H9 (cell line): ENCODE measurements at regions not wholly inside any gene's neighbourhood (a gene's known extent, or its start where the extent isn't known, plus 50 kb on each side); places are given as distances from the start of the nearest gene placed in this dataset.

Source experiments
- DNase-seq: peaks from one replicate; pipeline ENCODE4 v3.0.0-alpha.2; 2017
- H2AFZ ChIP-seq: one replicate; pipeline ENCODE4 v1.6.1; 2013; ENCODE audit warnings: mild to moderate bottlenecking, low read length, control low read depth, moderate library complexity
- H2AK5ac ChIP-seq: 2 replicates; pipeline ENCODE4 v1.6.1; 2013; ENCODE audit warnings: low read length, control low read depth, mixed read lengths; ENCODE audit not compliant: insufficient read length
- H2BK120ac ChIP-seq: one replicate; pipeline ENCODE4 v1.6.1; 2013; ENCODE audit warnings: low read depth, mild to moderate bottlenecking, low read length, control low read depth, inconsistent platforms; ENCODE audit not compliant: poor library complexity, severe bottlenecking
- H2BK12ac ChIP-seq: 2 replicates; pipeline ENCODE4 v1.6.1; 2013; ENCODE audit warnings: low read length, control low read depth, mixed read lengths, low read depth; ENCODE audit not compliant: insufficient read length
- H2BK15ac ChIP-seq: 2 replicates; pipeline ENCODE4 v1.6.1; 2013; ENCODE audit warnings: low read depth, low read length, control low read depth
- H2BK20ac ChIP-seq: one replicate; pipeline ENCODE4 v1.6.1; 2013; ENCODE audit warnings: low read depth, mild to moderate bottlenecking, low read length, control low read depth, inconsistent platforms; ENCODE audit not compliant: poor library complexity, severe bottlenecking
- H2BK5ac ChIP-seq: 2 replicates; pipeline ENCODE4 v1.6.1; 2013; ENCODE audit warnings: low read length, control low read depth, mixed read lengths; ENCODE audit not compliant: insufficient read length
- H3K14ac ChIP-seq: 2 replicates; pipeline ENCODE4 v1.6.1; 2013; ENCODE audit warnings: low read length, control low read depth; ENCODE audit not compliant: insufficient read depth
- H3K18ac ChIP-seq: 2 replicates; pipeline ENCODE4 v1.6.1; 2013; ENCODE audit warnings: low read depth, mild to moderate bottlenecking, mixed read lengths, low read length, control low read depth; ENCODE audit not compliant: insufficient read length
- H3K23ac ChIP-seq: 2 replicates; pipeline ENCODE4 v1.6.1; 2013; ENCODE audit warnings: low read length, control low read depth, mixed read lengths, low read depth; ENCODE audit not compliant: insufficient read length
- H3K23me2 ChIP-seq: 2 replicates; pipeline ENCODE4 v1.6.1; 2013; ENCODE audit warnings: low read depth, mild to moderate bottlenecking, mixed read lengths, low read length, control low read depth; ENCODE audit not compliant: insufficient read length, poor library complexity, severe bottlenecking
- H3K27ac ChIP-seq: 2 replicates; pipeline ENCODE4 v1.5.1; 2013; ENCODE audit warnings: low read length, control low read depth, mixed read lengths, low read depth; ENCODE audit not compliant: insufficient read length
- H3K27me3 ChIP-seq: 2 replicates; pipeline ENCODE4 v1.6.1; 2013; ENCODE audit warnings: low read length, control low read depth, inconsistent platforms; ENCODE audit not compliant: insufficient read depth
- H3K4ac ChIP-seq: 2 replicates; pipeline ENCODE4 v1.6.1; 2013; ENCODE audit warnings: low read depth, mild to moderate bottlenecking, control low read depth, inconsistent platforms, low read length, moderate library complexity
- H3K4me1 ChIP-seq: 2 replicates; pipeline ENCODE4 v1.6.1; 2013; ENCODE audit warnings: low read length, control low read depth, inconsistent platforms; ENCODE audit not compliant: insufficient read depth
- H3K4me2 ChIP-seq: 2 replicates; pipeline ENCODE4 v1.6.1; 2013; ENCODE audit warnings: low read length, control low read depth, mixed read lengths; ENCODE audit not compliant: insufficient read length, insufficient read depth
- H3K56ac ChIP-seq: 2 replicates; pipeline ENCODE4 v1.6.1; 2013; ENCODE audit warnings: low read depth, mild to moderate bottlenecking, mixed read lengths, low read length, control low read depth; ENCODE audit not compliant: insufficient read length
- H3K79me1 ChIP-seq: 2 replicates; pipeline ENCODE4 v1.6.1; 2013; ENCODE audit warnings: low read depth, mild to moderate bottlenecking, moderate library complexity, low read length, control low read depth, inconsistent platforms; ENCODE audit not compliant: insufficient read depth, poor library complexity, severe bottlenecking
- H3K79me2 ChIP-seq: 2 replicates; pipeline ENCODE4 v1.6.1; 2013; ENCODE audit warnings: low read length, control low read depth, inconsistent platforms; ENCODE audit not compliant: insufficient read depth
- H3K9ac ChIP-seq: 2 replicates; pipeline ENCODE4 v1.6.1; 2013; ENCODE audit warnings: low read length, control low read depth, mixed read lengths; ENCODE audit not compliant: insufficient read length; ENCODE audit errors: extremely low read depth
- H3K9me3 ChIP-seq: one replicate; pipeline ENCODE4 v1.6.1; 2013; ENCODE audit warnings: low read depth, low read length, inconsistent platforms; ENCODE audit not compliant: control insufficient read depth
- H3T11ph ChIP-seq: one replicate; pipeline ENCODE4 v1.6.1; 2013; ENCODE audit warnings: mild to moderate bottlenecking, low read length, control low read depth, inconsistent platforms
- H4K20me1 ChIP-seq: one replicate; pipeline ENCODE4 v1.6.1; 2013; ENCODE audit not compliant: control insufficient read depth, insufficient read length, insufficient read depth
- H4K5ac ChIP-seq: 2 replicates; pipeline ENCODE4 v1.6.1; 2013; ENCODE audit warnings: low read depth, mild to moderate bottlenecking, mixed read lengths, low read length, control low read depth; ENCODE audit not compliant: insufficient read length
- H4K8ac ChIP-seq: replicated peaks from 2 replicates; pipeline ENCODE4 v1.6.1; 2013; ENCODE audit warnings: low read length, control low read depth, mixed read lengths, low read depth; ENCODE audit not compliant: insufficient read length
- H4K91ac ChIP-seq: 2 replicates; pipeline ENCODE4 v1.6.1; 2013; ENCODE audit warnings: low read depth, mild to moderate bottlenecking, moderate library complexity, mixed read lengths, low read length, control low read depth; ENCODE audit not compliant: insufficient read length
- H3K27ac Mint-ChIP-seq, 3 experiments: 2 replicates in 2 of 3; 3 replicates in 1 of 3; pipeline ENCODE4 v1.8.0; 2020 to 2021; ENCODE audit warnings: mixed read lengths in 3 of 3, mild to moderate bottlenecking in 1 of 3, moderate library complexity in 1 of 3
- H3K27me3 Mint-ChIP-seq: 2 replicates; pipeline ENCODE4 v1.8.0; 2021; ENCODE audit warnings: low read depth, mild to moderate bottlenecking, moderate library complexity, mixed read lengths
- H3K36me3 Mint-ChIP-seq, 3 experiments: 2 replicates in 2 of 3; 3 replicates in 1 of 3; pipeline ENCODE4 v1.8.0; 2020 to 2021; ENCODE audit warnings: low read depth in 3 of 3, mixed read lengths in 3 of 3; ENCODE audit not compliant: insufficient read depth in 1 of 3
- H3K4me1 Mint-ChIP-seq, 2 experiments: 2 replicates each; pipeline ENCODE4 v1.8.0; 2020; ENCODE audit warnings: mixed read lengths in 2 of 2
- H3K4me3 Mint-ChIP-seq, 2 experiments: 2 replicates in 1 of 2; 3 replicates in 1 of 2; pipeline ENCODE4 v1.8.0; 2020 to 2021; ENCODE audit warnings: mild to moderate bottlenecking in 2 of 2, mixed read lengths in 2 of 2, moderate library complexity in 1 of 2
- H3K9me3 Mint-ChIP-seq, 2 experiments: 2 replicates in 1 of 2; 3 replicates in 1 of 2; pipeline ENCODE4 v1.8.0; 2020; ENCODE audit warnings: mild to moderate bottlenecking in 2 of 2, mixed read lengths in 2 of 2, moderate library complexity in 1 of 2
- WGBS: extraction: QIAGEN DNeasy Blood & Tissue Kit; methylation state at CpG from one replicate; pipeline ENCODE4 v1.1.7; 2013; ENCODE audit warnings: missing lambda C conversion rate, low lambda C conversion rate, mixed read lengths; ENCODE audit not compliant: insufficient read length; ENCODE audit errors: extremely low coverage; 5-methylcytosine and 5-hydroxymethylcytosine counted together
- TF ChIP-seq, protein P1 (sequence below): fragments of 200-600 bp; sonication (generic); conservative IDR thresholded peaks from 3 replicates; pipeline ENCODE4 v1.8.0; 2021; ENCODE audit warnings: antibody characterized with exemption, mild to moderate bottlenecking

DNA sequence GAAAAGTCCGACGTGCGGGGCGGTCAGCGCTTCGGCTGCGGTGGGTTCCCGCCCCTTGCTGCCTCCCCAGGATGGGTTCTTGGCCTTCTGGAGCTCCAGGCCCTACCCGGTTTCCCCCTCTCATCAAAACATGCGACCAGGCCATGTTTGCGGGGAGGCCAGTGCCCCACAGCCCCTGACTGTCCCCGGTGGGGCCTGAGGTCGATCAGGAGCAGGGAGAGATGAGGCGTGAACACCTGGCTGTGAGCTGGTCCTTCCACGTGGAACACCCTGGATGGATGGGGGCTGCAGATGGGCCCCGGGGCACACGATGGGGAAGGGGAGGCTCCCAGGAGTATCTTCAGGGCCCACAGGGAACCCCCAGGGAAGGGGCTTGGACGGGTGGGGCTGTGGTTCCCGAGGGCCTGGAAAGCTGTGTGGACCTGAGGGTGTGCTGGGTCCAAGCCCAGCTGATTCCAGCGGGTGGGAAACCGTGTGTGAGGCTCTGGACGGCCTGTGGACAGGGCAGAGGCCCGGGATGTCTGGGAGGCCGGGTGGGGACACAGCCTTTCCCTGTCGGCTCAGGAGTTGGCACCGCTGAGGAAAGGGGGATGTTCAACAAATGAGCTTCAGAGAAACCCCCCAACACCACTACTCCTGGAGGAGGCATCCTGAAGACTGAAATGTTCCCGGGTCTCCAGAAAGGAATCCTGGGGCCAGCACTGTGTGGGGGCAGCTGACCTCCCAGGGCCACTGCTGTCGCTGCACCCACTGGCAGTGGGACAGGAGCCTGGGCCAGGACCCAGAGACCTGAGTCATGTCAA is 187.0 kb upstream of the C14orf180 start:
- no peak overlapping the region for H4K8ac ChIP-seq
- H3K36me3 Mint-ChIP-seq: peaks cover 1 to 13% (median 5%) of the 10 kb centered on the region in 3 experiments; a peak in 6 of 7 replicates
- no peak overlapping the region for H3K56ac ChIP-seq
- no peaks in the 10 kb centered on the region for H3K23me2 ChIP-seq
- H3K4ac ChIP-seq: no peak overlapping the region
- H3K79me2 ChIP-seq: no peaks in the 10 kb centered on the region
- H2BK120ac ChIP-seq: no peak overlapping the region
- no peaks in the 10 kb centered on the region for H3K9me3 ChIP-seq
- no peak overlapping the region for H2BK15ac ChIP-seq
- no peaks in the 10 kb centered on the region for H4K20me1 ChIP-seq
- H3K27ac ChIP-seq: no peak overlapping the region
- H3K9me3 Mint-ChIP-seq: peaks cover 7 to 15% of the 10 kb centered on the region in 2 experiments
- no peak overlapping the region for H3K23ac ChIP-seq
- no peak overlapping the region for H2BK5ac ChIP-seq
- no peak overlapping the region for H2AK5ac ChIP-seq
- WGBS: no CpG with 5 or more reads among the region's 28 CpGs
- no peak overlapping the region for H4K5ac ChIP-seq
- peak overlapping the region in 1 of 3 experiments; percentile 65; a peak in 1 of 7 replicates for H3K27ac Mint-ChIP-seq
- H3K79me1 ChIP-seq: no peaks in the 10 kb centered on the region
- H3K14ac ChIP-seq: no peak overlapping the region; the same call in 1 of the 2 replicates
- no peak overlapping the region for H3K4me3 Mint-ChIP-seq
- H3K27me3 Mint-ChIP-seq: peaks cover 2% of the 10 kb centered on the region; the same call in 1 of the 2 replicates
- no peaks in the 10 kb centered on the region for H3K27me3 ChIP-seq
- H2AFZ ChIP-seq: no peak overlapping the region
- no peak overlapping the region for H3K18ac ChIP-seq
- no peaks in the 10 kb centered on the region for H3K4me1 ChIP-seq
- no peak overlapping the region for H2BK20ac ChIP-seq
- DNase-seq: peak; percentile 17
- TF ChIP-seq, protein P1, sequence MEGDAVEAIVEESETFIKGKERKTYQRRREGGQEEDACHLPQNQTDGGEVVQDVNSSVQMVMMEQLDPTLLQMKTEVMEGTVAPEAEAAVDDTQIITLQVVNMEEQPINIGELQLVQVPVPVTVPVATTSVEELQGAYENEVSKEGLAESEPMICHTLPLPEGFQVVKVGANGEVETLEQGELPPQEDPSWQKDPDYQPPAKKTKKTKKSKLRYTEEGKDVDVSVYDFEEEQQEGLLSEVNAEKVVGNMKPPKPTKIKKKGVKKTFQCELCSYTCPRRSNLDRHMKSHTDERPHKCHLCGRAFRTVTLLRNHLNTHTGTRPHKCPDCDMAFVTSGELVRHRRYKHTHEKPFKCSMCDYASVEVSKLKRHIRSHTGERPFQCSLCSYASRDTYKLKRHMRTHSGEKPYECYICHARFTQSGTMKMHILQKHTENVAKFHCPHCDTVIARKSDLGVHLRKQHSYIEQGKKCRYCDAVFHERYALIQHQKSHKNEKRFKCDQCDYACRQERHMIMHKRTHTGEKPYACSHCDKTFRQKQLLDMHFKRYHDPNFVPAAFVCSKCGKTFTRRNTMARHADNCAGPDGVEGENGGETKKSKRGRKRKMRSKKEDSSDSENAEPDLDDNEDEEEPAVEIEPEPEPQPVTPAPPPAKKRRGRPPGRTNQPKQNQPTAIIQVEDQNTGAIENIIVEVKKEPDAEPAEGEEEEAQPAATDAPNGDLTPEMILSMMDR: no peak
- no peak overlapping the region for H4K91ac ChIP-seq
- no peak overlapping the region for H2BK12ac ChIP-seq
- peaks cover 13 to 25% of the 10 kb centered on the region in 2 experiments for H3K4me1 Mint-ChIP-seq
- H3K9ac ChIP-seq: no peak overlapping the region
- H3K4me2 ChIP-seq: no peak overlapping the region
- H3T11ph ChIP-seq: no peak overlapping the region
